Mesendoderm (in vitro differentiated cells): ENCODE measurements at regions not wholly inside any gene's neighbourhood (a gene's known extent, or its start where the extent isn't known, plus 50 kb on each side); places are given as distances from the start of the nearest gene placed in this dataset.
"Not testable (repeated sequence)": the region's sequence is repeated elsewhere in the genome, so short reads cannot be mapped to it uniquely, and the experiment has no call there.

Experiments used
- DNase-seq: peaks from one replicate; pipeline ENCODE4 v3.0.0; 2013
- H2AK5ac ChIP-seq: 2 replicates; pipeline ENCODE4 v1.6.1; 2013; ENCODE audit warnings: low read length, inconsistent platforms
- H2BK120ac ChIP-seq: 2 replicates; pipeline ENCODE4 v1.6.1; 2013; ENCODE audit warnings: low read depth, mild to moderate bottlenecking, low read length, moderate library complexity, mixed read lengths
- H2BK15ac ChIP-seq: replicated peaks from 2 replicates; pipeline ENCODE4 v1.6.1; 2013; ENCODE audit warnings: low read depth, mild to moderate bottlenecking, moderate library complexity
- H2BK5ac ChIP-seq: 2 replicates; pipeline ENCODE4 v1.6.1; 2013; ENCODE audit warnings: low read length, inconsistent platforms
- H3K18ac ChIP-seq: 2 replicates; pipeline ENCODE4 v1.6.1; 2013; ENCODE audit warnings: mild to moderate bottlenecking, low read length, mixed read lengths
- H3K23ac ChIP-seq: one replicate; pipeline ENCODE4 v1.6.1; 2013; ENCODE audit warnings: low read length
- H3K27ac ChIP-seq: 2 replicates; pipeline ENCODE4 v1.5.1; 2013; ENCODE audit warnings: low read depth, mild to moderate bottlenecking, inconsistent platforms, low read length, moderate library complexity
- H3K27me3 ChIP-seq: 2 replicates; pipeline ENCODE4 v1.6.1; 2013; ENCODE audit warnings: low read length, control low read depth, mild to moderate bottlenecking, inconsistent platforms; ENCODE audit not compliant: insufficient read depth, poor library complexity
- H3K36me3 ChIP-seq: 2 replicates; pipeline ENCODE4 v1.6.1; 2013; ENCODE audit warnings: low read length, inconsistent platforms; ENCODE audit not compliant: control insufficient read depth, insufficient read depth
- H3K4ac ChIP-seq: one replicate; pipeline ENCODE4 v1.6.1; 2013; ENCODE audit warnings: low read depth, mild to moderate bottlenecking, low read length, moderate library complexity
- H3K4me1 ChIP-seq: 2 replicates; pipeline ENCODE4 v1.6.1; 2013; ENCODE audit warnings: low read depth, low read length, inconsistent platforms; ENCODE audit not compliant: control insufficient read depth
- H3K4me2 ChIP-seq: 2 replicates; pipeline ENCODE4 v1.6.1; 2013; ENCODE audit warnings: low read length
- H3K4me3 ChIP-seq: 2 replicates; pipeline ENCODE4 v1.5.1; 2013; ENCODE audit warnings: mild to moderate bottlenecking, low read length
- H3K56ac ChIP-seq: one replicate; pipeline ENCODE4 v1.6.1; 2013; ENCODE audit warnings: low read length
- H3K79me1 ChIP-seq: 2 replicates; pipeline ENCODE4 v1.6.1; 2013; ENCODE audit warnings: low read length, inconsistent platforms
- H3K79me2 ChIP-seq: 2 replicates; pipeline ENCODE4 v1.6.1; 2013; ENCODE audit warnings: mild to moderate bottlenecking, low read length; ENCODE audit not compliant: control insufficient read depth, insufficient read depth
- H3K9ac ChIP-seq: 2 replicates; pipeline ENCODE4 v1.6.1; 2013; ENCODE audit warnings: low read length, inconsistent platforms
- H4K5ac ChIP-seq: one replicate; pipeline ENCODE4 v1.6.1; 2013; ENCODE audit warnings: low read length
- H4K8ac ChIP-seq: one replicate; pipeline ENCODE4 v1.6.1; 2013; ENCODE audit warnings: low read depth, mild to moderate bottlenecking, control low read depth, low read length, moderate library complexity
- WGBS: extraction: QIAGEN DNeasy Blood & Tissue Kit; methylation state at CpG from one replicate; pipeline ENCODE4 v1.1.7; 2013; ENCODE audit warnings: low lambda C conversion rate, missing lambda C conversion rate; ENCODE audit not compliant: insufficient coverage; ENCODE audit errors: extremely low coverage; 5-methylcytosine and 5-hydroxymethylcytosine counted together

GRCh38 chr5:126277762-126278161 lies 145.4 kb upstream of the GRAMD2B start:
- Histone ChIP-seq H3K9ac (no peak overlapping the region), H2BK15ac (no peak overlapping the region), H3K27me3 (no peaks in the 10 kb centered on the region), H2BK120ac (no peak overlapping the region), H3K23ac (no peak overlapping the region), H2BK5ac (no peak overlapping the region), H4K8ac (no peak overlapping the region), H3K36me3 (no peaks in the 10 kb centered on the region), H3K4me3 (no peak overlapping the region), H3K27ac (no peak overlapping the region), H3K56ac (no peak overlapping the region), H3K4me1 (no peaks in the 10 kb centered on the region), H3K79me2 (no peaks in the 10 kb centered on the region), H2AK5ac (no peak overlapping the region), H3K79me1 (no peaks in the 10 kb centered on the region), H4K5ac (no peak overlapping the region), H3K18ac (no peak overlapping the region), H3K4ac (no peak overlapping the region), H3K4me2 (no peak overlapping the region)
- no peak for DNase-seq

GRCh38 chr5:126280343-126280742 lies 142.9 kb upstream of the GRAMD2B start:
- H4K5ac ChIP-seq = no peak overlapping the region
- H3K27ac ChIP-seq = no peak overlapping the region
- H2BK120ac ChIP-seq = no peak overlapping the region
- H3K18ac ChIP-seq = no peak overlapping the region
- no peak overlapping the region for H2BK5ac ChIP-seq
- H3K9ac ChIP-seq = no peak overlapping the region
- no peak overlapping the region for H3K23ac ChIP-seq
- no CpG with 5 or more reads among the region's 1 CpG for WGBS
- H3K36me3 ChIP-seq = no peaks in the 10 kb centered on the region
- H3K4ac ChIP-seq = no peak overlapping the region
- no peak overlapping the region for H4K8ac ChIP-seq
- no peak overlapping the region for H2AK5ac ChIP-seq
- H3K79me1 ChIP-seq = no peaks in the 10 kb centered on the region
- no peak overlapping the region for H3K4me2 ChIP-seq
- no peaks in the 10 kb centered on the region for H3K79me2 ChIP-seq
- no peak overlapping the region for H3K56ac ChIP-seq
- no peaks in the 10 kb centered on the region for H3K4me1 ChIP-seq
- no peak for DNase-seq
- H3K4me3 ChIP-seq = no peak overlapping the region
- H2BK15ac ChIP-seq = no peak overlapping the region
- no peaks in the 10 kb centered on the region for H3K27me3 ChIP-seq

- Histone ChIP-seq H2AK5ac (no peak overlapping the region), H3K4me2 (no peak overlapping the region), H3K27ac (no peak overlapping the region), H3K9ac (no peak overlapping the region), H3K27me3 (no peaks in the 10 kb centered on the region), H3K23ac (no peak overlapping the region), H3K4ac (no peak overlapping the region), H2BK5ac (no peak overlapping the region), H3K56ac (no peak overlapping the region), H3K79me1 (no peaks in the 10 kb centered on the region), H3K79me2 (no peaks in the 10 kb centered on the region), H3K36me3 (no peaks in the 10 kb centered on the region), H4K8ac (no peak overlapping the region), H3K4me1 (no peaks in the 10 kb centered on the region), H4K5ac (no peak overlapping the region), H3K4me3 (no peak overlapping the region), H2BK120ac (no peak overlapping the region), H3K18ac (no peak overlapping the region), H2BK15ac (no peak overlapping the region)
- no peak for DNase-seq
Observed at GRCh38 chr5:126280846-126281245, 142.4 kb upstream of the GRAMD2B start.

- no peak overlapping the region for H3K18ac ChIP-seq
- no peak overlapping the region for H2BK120ac ChIP-seq
- no peaks in the 10 kb centered on the region for H3K79me1 ChIP-seq
- H3K4me2 ChIP-seq = no peak overlapping the region
- H3K4me1 ChIP-seq = no peaks in the 10 kb centered on the region
- no peak overlapping the region for H2AK5ac ChIP-seq
- no peak overlapping the region for H2BK15ac ChIP-seq
- no peak overlapping the region for H3K9ac ChIP-seq
- no peak overlapping the region for H2BK5ac ChIP-seq
- no peak overlapping the region for H4K5ac ChIP-seq
- no peaks in the 10 kb centered on the region for H3K79me2 ChIP-seq
- no CpG with 5 or more reads among the region's 6 CpGs for WGBS
- no peak overlapping the region for H3K27ac ChIP-seq
- no peaks in the 10 kb centered on the region for H3K36me3 ChIP-seq
- no peak overlapping the region for H4K8ac ChIP-seq
- no peak for DNase-seq
- H3K4ac ChIP-seq = no peak overlapping the region
- H3K23ac ChIP-seq = no peak overlapping the region
- H3K56ac ChIP-seq = no peak overlapping the region
- no peak overlapping the region for H3K4me3 ChIP-seq
- H3K27me3 ChIP-seq = no peaks in the 10 kb centered on the region
Observed at GRCh38 chr5:126284977-126285696, 138.1 kb upstream of the GRAMD2B start.

GRCh38 chr5:126296121-126296520 lies 127.1 kb upstream of the GRAMD2B start:
- no CpG with 5 or more reads among the region's 3 CpGs for WGBS

GRCh38 chr5:126300293-126300692 lies 122.9 kb upstream of the GRAMD2B start:
- Histone ChIP-seq H3K79me1 (no peaks in the 10 kb centered on the region), H2BK5ac (no peak overlapping the region), H2AK5ac (no peak overlapping the region), H2BK120ac (no peak overlapping the region), H3K79me2 (no peaks in the 10 kb centered on the region), H3K27ac (no peak overlapping the region), H2BK15ac (no peak overlapping the region), H3K4me2 (no peak overlapping the region), H3K56ac (no peak overlapping the region), H3K4ac (no peak overlapping the region), H3K4me1 (no peaks in the 10 kb centered on the region), H3K9ac (no peak overlapping the region), H4K5ac (no peak overlapping the region), H3K36me3 (no peaks in the 10 kb centered on the region), H3K23ac (no peak overlapping the region), H3K27me3 (no peaks in the 10 kb centered on the region), H4K8ac (no peak overlapping the region), H3K4me3 (no peak overlapping the region), H3K18ac (no peak overlapping the region)
- peak; percentile 4 for DNase-seq
- WGBS = no CpG with 5 or more reads among the region's 3 CpGs

More at GRCh38 chr5:126296121-126296520, 127.1 kb upstream of the GRAMD2B start:
- not testable (repeated sequence) for H3K27ac ChIP-seq, H3K27me3 ChIP-seq, H2AK5ac ChIP-seq, H3K23ac ChIP-seq, H3K56ac ChIP-seq, H3K4ac ChIP-seq, H3K79me2 ChIP-seq, H4K5ac ChIP-seq, H3K18ac ChIP-seq, H3K4me1 ChIP-seq, DNase-seq, H4K8ac ChIP-seq, H3K4me3 ChIP-seq, H3K4me2 ChIP-seq, H3K79me1 ChIP-seq, H3K9ac ChIP-seq, H2BK5ac ChIP-seq, H3K36me3 ChIP-seq, H2BK120ac ChIP-seq, H2BK15ac ChIP-seq
